ENCODE measurements at regions not wholly inside any gene's neighbourhood (a gene's known extent, or its start where the extent isn't known, plus 50 kb on each side); places are given as distances from the start of the nearest gene placed in this dataset.

DNA sequence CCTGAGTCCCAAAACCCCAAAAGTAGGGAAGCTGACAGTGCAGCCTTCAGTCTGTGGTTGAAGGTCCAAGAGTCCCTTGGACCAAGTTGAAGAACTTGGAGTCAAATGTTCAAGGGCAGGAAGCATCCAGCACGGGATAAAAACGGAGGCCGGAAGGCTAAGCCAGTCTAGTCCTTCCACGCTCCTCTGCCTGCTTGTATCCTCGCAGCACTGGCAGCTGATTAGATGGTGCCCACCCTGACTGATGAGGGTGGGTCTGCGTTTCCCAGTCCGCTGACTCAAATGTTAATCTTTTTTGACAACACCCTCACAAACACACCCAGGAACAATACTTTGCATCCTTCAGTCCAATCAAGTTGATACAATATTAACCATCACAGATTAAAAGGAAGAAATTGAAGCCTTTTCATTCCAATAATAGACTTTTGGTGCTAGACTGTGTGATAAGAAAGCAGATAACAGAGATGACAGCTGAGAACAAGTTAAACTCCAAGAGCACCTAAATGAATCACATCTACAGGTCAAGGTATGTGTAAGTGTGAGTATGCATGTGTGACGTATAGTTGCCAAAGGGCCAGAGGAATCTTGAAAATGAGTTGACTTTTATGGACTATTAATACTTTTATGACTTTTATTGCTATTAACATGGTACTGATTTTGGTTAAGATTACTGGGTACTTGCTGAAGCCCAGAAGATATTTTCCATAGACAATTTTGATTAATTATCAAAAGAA lies 933.5 kb upstream of the SOX9 start:
- WGBS (ENCODE audit: insufficient coverage), result 93% methylated on average over 7 of the region's 8 CpGs
- ChIA-PET CTCF (no interaction called here), POLR2A (no interaction called here)
- Histone ChIP-seq H3K4me2 (replicated peaks; ENCODE audit: low read depth, low read length, poor library complexity, severe bottlenecking) (no peak overlapping the region), H3K4me1 (ENCODE audit: control insufficient read depth in 2 of 2, insufficient read depth in 2 of 2, low read length in 2 of 2) (no peaks in the 10 kb centered on the region), H4K20me1 (ENCODE audit: control insufficient read depth, insufficient read depth, low read length, poor library complexity, severe bottlenecking) (no peaks in the 10 kb centered on the region), H3K36me3 (replicated peaks in 1 of 2; ENCODE audit: control extremely low read depth in 1 of 2, control insufficient read depth in 1 of 2, extremely low read depth in 1 of 2, insufficient read depth in 2 of 2, low read length in 1 of 2) (no peaks in the 10 kb centered on the region), H2AFZ (ENCODE audit: insufficient read depth, low read depth, low read length, poor library complexity, severe bottlenecking) (no peak overlapping the region), H3K79me2 (ENCODE audit: control insufficient read depth, insufficient read depth, low read length) (no peaks in the 10 kb centered on the region), H3K9ac (ENCODE audit: low read length) (no peak overlapping the region), H3K27me3 (replicated peaks in 1 of 4; ENCODE audit: control extremely low read depth in 1 of 4, control insufficient read depth in 3 of 4, insufficient read depth in 4 of 4, low read length in 3 of 4) (no peaks in the 10 kb centered on the region), H3K9me3 (ENCODE audit: control extremely low read depth in 1 of 3, control insufficient read depth in 2 of 3, insufficient read depth in 1 of 3, low read length in 2 of 3) (no peaks in the 10 kb centered on the region), H3K4me3 (ENCODE audit: control extremely low read depth in 1 of 5, extremely low read depth in 1 of 5, insufficient read depth in 1 of 5, low read depth in 2 of 5, low read length in 4 of 5) (no peak overlapping the region), H3K27ac (ENCODE audit: low read length in 2 of 2) (no peak overlapping the region)
- Mint-ChIP-seq H3K4me3 (no peak overlapping the region), H3K27ac (no peak overlapping the region), H3K9me3 (ENCODE audit: insufficient read depth) (no peaks in the 10 kb centered on the region), H3K27me3 (no peaks in the 10 kb centered on the region), H3K4me1 (no peaks in the 10 kb centered on the region)
- DNase-seq (no peak), ATAC-seq (ENCODE audit: low read depth) (no peak)
- intact Hi-C loops (cut with micrococcal nuclease), result no loop called here
- TF ChIP-seq, protein P1, sequence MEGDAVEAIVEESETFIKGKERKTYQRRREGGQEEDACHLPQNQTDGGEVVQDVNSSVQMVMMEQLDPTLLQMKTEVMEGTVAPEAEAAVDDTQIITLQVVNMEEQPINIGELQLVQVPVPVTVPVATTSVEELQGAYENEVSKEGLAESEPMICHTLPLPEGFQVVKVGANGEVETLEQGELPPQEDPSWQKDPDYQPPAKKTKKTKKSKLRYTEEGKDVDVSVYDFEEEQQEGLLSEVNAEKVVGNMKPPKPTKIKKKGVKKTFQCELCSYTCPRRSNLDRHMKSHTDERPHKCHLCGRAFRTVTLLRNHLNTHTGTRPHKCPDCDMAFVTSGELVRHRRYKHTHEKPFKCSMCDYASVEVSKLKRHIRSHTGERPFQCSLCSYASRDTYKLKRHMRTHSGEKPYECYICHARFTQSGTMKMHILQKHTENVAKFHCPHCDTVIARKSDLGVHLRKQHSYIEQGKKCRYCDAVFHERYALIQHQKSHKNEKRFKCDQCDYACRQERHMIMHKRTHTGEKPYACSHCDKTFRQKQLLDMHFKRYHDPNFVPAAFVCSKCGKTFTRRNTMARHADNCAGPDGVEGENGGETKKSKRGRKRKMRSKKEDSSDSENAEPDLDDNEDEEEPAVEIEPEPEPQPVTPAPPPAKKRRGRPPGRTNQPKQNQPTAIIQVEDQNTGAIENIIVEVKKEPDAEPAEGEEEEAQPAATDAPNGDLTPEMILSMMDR (IDR thresholded peaks at IDR 0.05), result no peak
- no peak for TF ChIP-seq EZH2 (IDR thresholded peaks at IDR 0.05; ENCODE audit: borderline replicate concordance, insufficient read depth, low read depth, low read length, poor library complexity, severe bottlenecking)

DNA sequence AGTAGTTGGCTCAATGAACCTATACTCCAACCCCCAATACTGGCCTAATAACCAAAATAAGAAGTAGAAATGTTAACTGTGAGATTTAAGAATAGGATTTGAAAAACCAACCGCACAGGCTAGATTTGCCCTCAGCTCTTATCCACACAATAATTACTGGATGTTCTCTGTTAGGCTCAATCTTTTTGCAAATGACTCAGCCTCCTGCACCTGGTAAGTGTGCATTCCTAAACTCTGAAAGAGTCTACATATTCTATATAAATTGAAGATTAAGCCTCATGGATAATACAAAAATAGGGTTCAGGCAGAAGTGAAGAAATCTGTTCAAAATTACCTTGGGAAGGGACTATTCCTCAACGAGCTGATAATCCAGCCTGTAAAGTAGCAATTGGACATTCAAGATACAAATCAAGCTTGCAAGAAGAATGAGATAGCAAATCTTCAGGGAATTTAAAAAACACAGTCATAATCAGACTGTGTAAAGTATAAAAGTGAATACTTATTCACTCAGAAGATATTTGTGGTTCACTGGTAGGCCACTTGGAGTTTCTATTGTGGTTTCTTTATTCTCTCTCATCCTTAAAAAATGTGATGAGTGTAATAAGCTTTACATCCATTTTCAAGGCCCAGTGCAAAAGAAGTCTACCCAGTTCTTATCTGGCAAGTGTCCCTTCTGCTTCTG lies 931.9 kb upstream of the SOX9 start:
- TF ChIP-seq EZH2 (IDR thresholded peaks at IDR 0.05; ENCODE audit: borderline replicate concordance, insufficient read depth, low read depth, low read length, poor library complexity, severe bottlenecking), result no peak
- TF ChIP-seq, protein P1 (IDR thresholded peaks at IDR 0.05), result no peak
- Histone ChIP-seq H3K79me2 (ENCODE audit: control insufficient read depth, insufficient read depth, low read length) (no peaks in the 10 kb centered on the region), H2AFZ (ENCODE audit: insufficient read depth, low read depth, low read length, poor library complexity, severe bottlenecking) (no peak overlapping the region)

More for the DNA sequence above, 931.9 kb upstream of the SOX9 start:
- intact Hi-C loops (cut with micrococcal nuclease), result no loop called here
- DNase-seq, result no peak
- 40% methylated on average over 1 of the region's 2 CpGs for WGBS (ENCODE audit: insufficient coverage)
- Mint-ChIP-seq H3K9me3 (ENCODE audit: insufficient read depth) (no peaks in the 10 kb centered on the region), H3K27me3 (no peaks in the 10 kb centered on the region), H3K4me3 (no peak overlapping the region), H3K27ac (no peak overlapping the region), H3K4me1 (no peaks in the 10 kb centered on the region)
- no peaks in the 10 kb centered on the region for H3K36me3 ChIP-seq (replicated peaks in 1 of 2; ENCODE audit: control extremely low read depth in 1 of 2, control insufficient read depth in 1 of 2, extremely low read depth in 1 of 2, insufficient read depth in 2 of 2, low read length in 1 of 2)
- ATAC-seq (ENCODE audit: low read depth), result no peak
- no peak overlapping the region for H3K9ac ChIP-seq (ENCODE audit: low read length)
- no peaks in the 10 kb centered on the region for H3K27me3 ChIP-seq (replicated peaks in 1 of 4; ENCODE audit: control extremely low read depth in 1 of 4, control insufficient read depth in 3 of 4, insufficient read depth in 4 of 4, low read length in 3 of 4)
- no peaks in the 10 kb centered on the region for H3K4me1 ChIP-seq (ENCODE audit: control insufficient read depth in 2 of 2, insufficient read depth in 2 of 2, low read length in 2 of 2)
- H3K4me3 ChIP-seq (ENCODE audit: control extremely low read depth in 1 of 5, extremely low read depth in 1 of 5, insufficient read depth in 1 of 5, low read depth in 2 of 5, low read length in 4 of 5), result no peak overlapping the region
- no peaks in the 10 kb centered on the region for H4K20me1 ChIP-seq (ENCODE audit: control insufficient read depth, insufficient read depth, low read length, poor library complexity, severe bottlenecking)
- no peak overlapping the region for H3K4me2 ChIP-seq (replicated peaks; ENCODE audit: low read depth, low read length, poor library complexity, severe bottlenecking)
- POLR2A ChIA-PET, result no interaction called here
- H3K27ac ChIP-seq (ENCODE audit: low read length in 2 of 2), result no peak overlapping the region
- no peaks in the 10 kb centered on the region for H3K9me3 ChIP-seq (ENCODE audit: control extremely low read depth in 1 of 3, control insufficient read depth in 2 of 3, insufficient read depth in 1 of 3, low read length in 2 of 3)
- CTCF ChIA-PET, result no interaction called here

All from B cell (primary cell).